IMR-90 (cell line): ENCODE measurements at regions not wholly inside any gene's neighbourhood (a gene's known extent, or its start where the extent isn't known, plus 50 kb on each side); places are given as distances from the start of the nearest gene placed in this dataset.

Experiments
- ATAC-seq: fragments of 200-7000 bp; cut with Tn5 transposase; 2 replicates; pipeline ENCODE4 v1.9.1; 2020; ENCODE audit warnings: low read depth, mild to moderate bottlenecking, moderate library complexity
- BruUV-seq: library from RNA; stranded (reverse); fragments of 400-500 nt; replicated peaks from 2 replicates; lab custom pipeline; 2021; lab: Mats Ljungman, UMichigan
- CTCF ChIA-PET: fragments of 300-600 bp; formaldehyde crosslinking; extraction: SDS; loops from one replicate; lab custom pipeline; 2021; ENCODE audit warnings: antibody characterized with exemption; lab: Yijun Ruan, JAX
- POLR2A ChIA-PET: fragments of 300-600 bp; sonication (Branson Sonifier 250); formaldehyde crosslinking; loops from one replicate; lab custom pipeline; 2022; ENCODE audit warnings: antibody characterized with exemption; ENCODE audit not compliant: unreplicated experiment; lab: Charles Lee
- DNase-seq: peaks from one replicate; pipeline ENCODE4 v3.0.0; 2013
- H2AFZ ChIP-seq: replicated peaks from 2 replicates; pipeline ENCODE3; 2013; ENCODE audit warnings: low read length, mild to moderate bottlenecking; ENCODE audit not compliant: poor library complexity
- H2AK5ac ChIP-seq: 2 replicates; pipeline ENCODE4 v1.6.1; 2013; ENCODE audit warnings: low read depth, low read length, inconsistent platforms
- H2AK9ac ChIP-seq: replicated peaks from 2 replicates; pipeline ENCODE3; 2013; ENCODE audit warnings: mild to moderate bottlenecking, low read depth, low read length, moderate library complexity; ENCODE audit not compliant: poor library complexity
- H2BK120ac ChIP-seq: 2 replicates; pipeline ENCODE4 v1.6.1; 2013; ENCODE audit warnings: low read depth, low read length, inconsistent platforms
- H2BK15ac ChIP-seq: 3 replicates; pipeline ENCODE4 v1.6.1; 2013; ENCODE audit warnings: low read depth, low read length, inconsistent platforms
- H2BK20ac ChIP-seq: 2 replicates; pipeline ENCODE4 v1.6.1; 2013; ENCODE audit warnings: low read depth, mild to moderate bottlenecking, inconsistent platforms, low read length, moderate library complexity
- H2BK5ac ChIP-seq: 2 replicates; pipeline ENCODE4 v1.6.1; 2013; ENCODE audit warnings: mild to moderate bottlenecking, low read depth, low read length, inconsistent platforms; ENCODE audit not compliant: poor library complexity, severe bottlenecking
- H3K14ac ChIP-seq: replicated peaks from 2 replicates; pipeline ENCODE4 v1.6.1; 2013; ENCODE audit warnings: low read depth, low read length, inconsistent platforms
- H3K18ac ChIP-seq: 2 replicates; pipeline ENCODE4 v1.6.1; 2013; ENCODE audit warnings: low read depth, low read length, control low read depth
- H3K23ac ChIP-seq: 2 replicates; pipeline ENCODE4 v1.6.1; 2013; ENCODE audit warnings: low read depth, low read length, inconsistent platforms
- H3K27ac ChIP-seq: 2 replicates; pipeline ENCODE4 v1.5.1; 2013; ENCODE audit warnings: mild to moderate bottlenecking, control low read depth, low read length; ENCODE audit not compliant: insufficient read depth
- H3K27me3 ChIP-seq: 2 replicates; pipeline ENCODE4 v1.6.1; 2013; ENCODE audit warnings: low read length; ENCODE audit not compliant: control insufficient read depth, insufficient read depth
- H3K36me3 ChIP-seq: 2 replicates; pipeline ENCODE4 v1.6.1; 2013; ENCODE audit warnings: low read length, mixed read lengths; ENCODE audit not compliant: control insufficient read depth, insufficient read depth
- H3K4ac ChIP-seq: 2 replicates; pipeline ENCODE4 v1.6.1; 2013; ENCODE audit warnings: low read depth, low read length, inconsistent platforms
- H3K4me1 ChIP-seq: 2 replicates; pipeline ENCODE4 v1.6.1; 2013; ENCODE audit warnings: low read length, mixed read lengths; ENCODE audit not compliant: control insufficient read depth, insufficient read depth
- H3K4me2 ChIP-seq: 2 replicates; pipeline ENCODE4 v1.6.1; 2013; ENCODE audit warnings: low read depth, mild to moderate bottlenecking, control low read depth, low read length, moderate library complexity
- H3K4me3 ChIP-seq: 2 replicates; pipeline ENCODE4 v1.5.1; 2013; ENCODE audit warnings: low read depth, mild to moderate bottlenecking, control low read depth, low read length, moderate library complexity; ENCODE audit not compliant: insufficient read depth
- H3K56ac ChIP-seq: 2 replicates; pipeline ENCODE4 v1.6.1; 2013; ENCODE audit warnings: low read length, inconsistent platforms; ENCODE audit not compliant: insufficient read depth; ENCODE audit errors: extremely low read depth
- H3K79me1 ChIP-seq, 2 experiments: 2 replicates each; pipeline ENCODE4 v1.6.1; 2013; ENCODE audit warnings: low read length in 2 of 2, inconsistent platforms in 1 of 2, low read depth in 1 of 2
- H3K9ac ChIP-seq: 2 replicates; pipeline ENCODE4 v1.6.1; 2013; ENCODE audit warnings: low read depth, low read length, control low read depth
- H3K9me1 ChIP-seq: 2 replicates; pipeline ENCODE4 v1.6.1; 2013; ENCODE audit warnings: low read length, inconsistent platforms; ENCODE audit not compliant: insufficient read depth
- H3K9me3 ChIP-seq: 2 replicates; pipeline ENCODE4 v1.6.1; 2013; ENCODE audit warnings: low read length; ENCODE audit not compliant: control insufficient read depth, insufficient read depth
- H4K20me1 ChIP-seq: 2 replicates; pipeline ENCODE4 v1.6.1; 2013; ENCODE audit warnings: low read length, inconsistent platforms; ENCODE audit not compliant: insufficient read depth
- H4K5ac ChIP-seq: 2 replicates; pipeline ENCODE4 v1.6.1; 2013; ENCODE audit warnings: mild to moderate bottlenecking, low read depth, low read length, control low read depth
- H4K8ac ChIP-seq, 2 experiments: 2 replicates each; pipeline ENCODE4 v1.6.1; 2013; ENCODE audit warnings: low read depth in 2 of 2, low read length in 2 of 2, control low read depth in 1 of 2, inconsistent platforms in 1 of 2
- H4K91ac ChIP-seq: 2 replicates; pipeline ENCODE4 v1.6.1; 2013; ENCODE audit warnings: low read depth, low read length, inconsistent platforms; ENCODE audit not compliant: insufficient read depth
- BHLHE40 ChIP-seq: fragments of 150-350 bp; IDR thresholded peaks from 2 replicates; pipeline ENCODE4 v1.6.1; 2016; ENCODE audit warnings: mild to moderate bottlenecking, low read depth, low read length
- CEBPB ChIP-seq: IDR thresholded peaks from 2 replicates; pipeline ENCODE4 v1.6.1; 2012; ENCODE audit warnings: low read depth, low read length, improper control_type of control experiment
- CHD1 ChIP-seq: IDR thresholded peaks from 2 replicates; pipeline ENCODE4 v1.6.1; 2012; ENCODE audit warnings: low read depth, low read length, improper control_type of control experiment
- ELK1 ChIP-seq: fragments of 150-350 bp; IDR thresholded peaks from 2 replicates; pipeline ENCODE4 v1.6.1; 2016; ENCODE audit warnings: low read depth, mild to moderate bottlenecking, low read length, moderate library complexity, borderline replicate concordance
- FOS ChIP-seq: fragments of 150-350 bp; IDR thresholded peaks from 2 replicates; pipeline ENCODE4 v1.6.1; 2016; ENCODE audit warnings: low read depth, low read length
- MAFK ChIP-seq: IDR thresholded peaks from 2 replicates; pipeline ENCODE4 v1.6.1; 2012; ENCODE audit warnings: low read depth, low read length, improper control_type of control experiment
- MAZ ChIP-seq: IDR thresholded peaks from 2 replicates; pipeline ENCODE4 v1.6.1; 2012; ENCODE audit warnings: low read depth, mild to moderate bottlenecking, low read length, improper control_type of control experiment, moderate library complexity, borderline replicate concordance
- MXI1 ChIP-seq: IDR thresholded peaks from 2 replicates; pipeline ENCODE4 v1.6.1; 2012; ENCODE audit warnings: low read depth, mild to moderate bottlenecking, low read length, moderate library complexity, borderline replicate concordance
- NFE2L2 ChIP-seq: fragments of 150-350 bp; IDR thresholded peaks from 2 replicates; pipeline ENCODE4 v1.6.1; 2016; ENCODE audit warnings: low read depth, mild to moderate bottlenecking, low read length
- POLR2A ChIP-seq: IDR thresholded peaks from 2 replicates; pipeline ENCODE4 v1.6.1; 2012; ENCODE audit warnings: mild to moderate bottlenecking, low read depth, low read length
- RAD21 ChIP-seq: IDR thresholded peaks from 2 replicates; pipeline ENCODE4 v1.6.1; 2012; ENCODE audit warnings: low read length, improper control_type of control experiment
- RCOR1 ChIP-seq: IDR thresholded peaks from 2 replicates; pipeline ENCODE4 v1.6.1; 2012; ENCODE audit warnings: mild to moderate bottlenecking, low read length, improper control_type of control experiment; ENCODE audit not compliant: insufficient replicate concordance
- RFX5 ChIP-seq: IDR thresholded peaks from 2 replicates; pipeline ENCODE4 v1.8.0; 2012; ENCODE audit warnings: low read depth, mild to moderate bottlenecking, low read length, moderate library complexity
- SMC3 ChIP-seq: fragments of 150-350 bp; IDR thresholded peaks from 2 replicates; pipeline ENCODE4 v1.6.1; 2016; ENCODE audit warnings: low read depth, mild to moderate bottlenecking, antibody characterized with exemption, low read length, moderate library complexity
- USF2 ChIP-seq: fragments of 150-350 bp; IDR thresholded peaks from 2 replicates; pipeline ENCODE4 v1.6.1; 2017; ENCODE audit warnings: mild to moderate bottlenecking, antibody characterized with exemption, low read length, low read depth
- WGBS, 2 experiments: methylation state at CpG; one replicate each; pipeline versions ENCODE4 v1.1.5 to v1.1.7; 2013; ENCODE audit warnings: missing lambda C conversion rate in 2 of 2; ENCODE audit not compliant: insufficient read length in 1 of 2; ENCODE audit errors: extremely low coverage in 2 of 2; 5-methylcytosine and 5-hydroxymethylcytosine counted together
- dilution Hi-C: fragments of 300-500 bp; cut with HindIII; formaldehyde crosslinking; loops from one replicate; pipeline ENCODE4 v1.14.3; 2018; ENCODE audit warnings: low sequenced_read_pairs; ENCODE audit not compliant: unreplicated experiment
- in situ Hi-C: fragments of 300-500 bp; cut with MboI; formaldehyde crosslinking; loops from 3 replicates; pipeline ENCODE4 v1.14.3; 2019; ENCODE audit warnings: low sequenced_read_pairs, inconsistent platforms, mixed read lengths
- intact Hi-C: fragments of 100-400 bp; cut with micrococcal nuclease; formaldehyde crosslinking; loops from 2 replicates; pipeline ENCODE4 v1.10.0; 2022
- TF ChIP-seq, protein P1 (sequence below): conservative IDR thresholded peaks from 2 replicates; pipeline ENCODE4 v1.5.1; 2012; ENCODE audit warnings: mild to moderate bottlenecking, low read depth, low read length, improper control_type of control experiment

DNA sequence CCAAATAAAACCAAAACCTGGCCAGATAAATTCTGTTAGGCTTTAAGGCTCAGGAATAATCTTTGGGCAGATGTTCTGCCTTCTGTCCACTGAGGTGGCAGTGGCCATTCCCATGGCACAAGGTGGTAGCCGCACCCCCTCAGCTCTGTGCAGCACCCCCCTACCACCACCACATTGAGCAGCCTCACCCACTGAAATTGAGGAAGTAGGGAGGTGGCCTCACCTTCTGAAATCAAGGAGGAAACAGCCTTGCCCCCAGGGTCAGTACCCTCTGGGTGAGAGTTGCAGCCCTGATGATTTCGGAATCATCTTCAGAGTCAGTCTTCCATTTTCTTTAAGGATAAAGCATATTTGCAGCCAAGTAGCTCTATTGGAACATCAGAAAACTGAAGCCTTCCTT, 204.8 kb upstream of the PIK3R1 start:
- H4K8ac ChIP-seq: no peak overlapping the region
- WGBS, 2 experiments: no CpG with 5 or more reads among the region's 2 CpGs

More for the DNA sequence above, 204.8 kb upstream of the PIK3R1 start:
- Histone ChIP-seq H2BK15ac (no peak overlapping the region), H3K56ac (no peak overlapping the region), H3K4ac (no peak overlapping the region), H3K27me3 (0 out of 2 replicates have a peak, but pooled peaks cover 2% of the 10 kb centered on the region), H3K23ac (no peak overlapping the region), H2AFZ (no peak overlapping the region), H3K18ac (no peak overlapping the region), H2BK120ac (no peak overlapping the region), H3K14ac (no peak overlapping the region), H3K4me3 (no peak overlapping the region), H4K5ac (no peak overlapping the region), H2BK5ac (no peak overlapping the region), H3K4me2 (no peak overlapping the region), H2AK5ac (no peak overlapping the region), H2AK9ac (no peak overlapping the region), H4K20me1 (no peaks in the 10 kb centered on the region), H3K36me3 (no peaks in the 10 kb centered on the region), H3K79me1 (no peaks in the 10 kb centered on the region), H4K91ac (no peak overlapping the region), H3K9me3 (no peaks in the 10 kb centered on the region), H2BK20ac (no peak overlapping the region), H3K27ac (no peak overlapping the region), H3K9ac (no peak overlapping the region), H3K4me1 (no peaks in the 10 kb centered on the region), H3K9me1 (no peaks in the 10 kb centered on the region)
- DNase-seq (no peak), ATAC-seq (no peak)
- POLR2A ChIA-PET: no interaction called here
- intact Hi-C loops: no loop called here
- no TSS peak for BruUV-seq
- CTCF ChIA-PET: no interaction called here
- TF ChIP-seq MXI1: no peak
- no peak for TF ChIP-seq BHLHE40
- no peak for TF ChIP-seq POLR2A
- TF ChIP-seq MAFK: no peak
- no peak for TF ChIP-seq RFX5
- TF ChIP-seq, protein P1, sequence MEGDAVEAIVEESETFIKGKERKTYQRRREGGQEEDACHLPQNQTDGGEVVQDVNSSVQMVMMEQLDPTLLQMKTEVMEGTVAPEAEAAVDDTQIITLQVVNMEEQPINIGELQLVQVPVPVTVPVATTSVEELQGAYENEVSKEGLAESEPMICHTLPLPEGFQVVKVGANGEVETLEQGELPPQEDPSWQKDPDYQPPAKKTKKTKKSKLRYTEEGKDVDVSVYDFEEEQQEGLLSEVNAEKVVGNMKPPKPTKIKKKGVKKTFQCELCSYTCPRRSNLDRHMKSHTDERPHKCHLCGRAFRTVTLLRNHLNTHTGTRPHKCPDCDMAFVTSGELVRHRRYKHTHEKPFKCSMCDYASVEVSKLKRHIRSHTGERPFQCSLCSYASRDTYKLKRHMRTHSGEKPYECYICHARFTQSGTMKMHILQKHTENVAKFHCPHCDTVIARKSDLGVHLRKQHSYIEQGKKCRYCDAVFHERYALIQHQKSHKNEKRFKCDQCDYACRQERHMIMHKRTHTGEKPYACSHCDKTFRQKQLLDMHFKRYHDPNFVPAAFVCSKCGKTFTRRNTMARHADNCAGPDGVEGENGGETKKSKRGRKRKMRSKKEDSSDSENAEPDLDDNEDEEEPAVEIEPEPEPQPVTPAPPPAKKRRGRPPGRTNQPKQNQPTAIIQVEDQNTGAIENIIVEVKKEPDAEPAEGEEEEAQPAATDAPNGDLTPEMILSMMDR: no peak
- TF ChIP-seq CEBPB: no peak
- TF ChIP-seq MAZ: no peak
- no peak for TF ChIP-seq ELK1
- TF ChIP-seq SMC3: no peak
- no peak for TF ChIP-seq CHD1
- TF ChIP-seq USF2: no peak
- TF ChIP-seq FOS: no peak
- no peak for TF ChIP-seq RCOR1
- TF ChIP-seq RAD21: no peak
- no peak for TF ChIP-seq NFE2L2
- dilution Hi-C loops: no loop called here
- in situ Hi-C loops: no loop called here
